Gastrocnemius medialis (tissue), 4 donors: ENCODE measurements at regions not wholly inside any gene's neighbourhood (a gene's known extent, or its start where the extent isn't known, plus 50 kb on each side); places are given as distances from the start of the nearest gene placed in this dataset.

Experiments used
- POLR2A ChIP-seq, 2 donors: fragments of 450-650 bp; IDR thresholded peaks; one replicate each; pipeline ENCODE4 v1.6.1; 2017; ENCODE audit warnings: antibody characterized with exemption in 2 of 2, mild to moderate bottlenecking in 2 of 2, moderate library complexity in 2 of 2
- TF ChIP-seq, protein P1 (sequence below), 5 experiments: fragments of 450-650 bp in 3 of 5; fragments of 200-600 bp in 2 of 5; sonication (generic) in 2 of 5; IDR thresholded peaks in 4 of 5; conservative IDR thresholded peaks in 1 of 5; 1 replicate in 4 of 5; 2 replicates in 1 of 5; pipeline ENCODE4 v1.5.1; 2016 to 2019; ENCODE audit warnings: antibody characterized with exemption in 5 of 5, mild to moderate bottlenecking in 3 of 5, moderate library complexity in 3 of 5

DNA sequence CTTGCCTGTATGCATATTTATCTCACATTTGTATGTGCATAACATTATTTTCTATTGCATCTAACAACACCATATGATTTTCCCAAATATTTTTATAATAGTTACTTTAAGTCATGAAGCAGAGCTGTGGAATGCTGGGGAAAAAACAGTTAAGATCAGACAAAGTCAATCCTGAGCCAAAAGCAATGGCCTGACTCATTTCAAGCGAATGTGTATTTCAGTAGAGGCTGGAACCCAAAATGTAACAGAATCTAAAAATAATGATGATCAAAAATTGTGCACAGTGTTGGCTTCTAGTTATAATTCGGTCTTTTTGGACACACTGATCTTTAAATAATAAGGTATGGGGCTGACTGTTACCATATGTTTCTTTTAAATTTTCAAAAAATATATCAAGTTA lies 516.2 kb upstream of the ADGRL3 start:
- TF ChIP-seq, protein P1, sequence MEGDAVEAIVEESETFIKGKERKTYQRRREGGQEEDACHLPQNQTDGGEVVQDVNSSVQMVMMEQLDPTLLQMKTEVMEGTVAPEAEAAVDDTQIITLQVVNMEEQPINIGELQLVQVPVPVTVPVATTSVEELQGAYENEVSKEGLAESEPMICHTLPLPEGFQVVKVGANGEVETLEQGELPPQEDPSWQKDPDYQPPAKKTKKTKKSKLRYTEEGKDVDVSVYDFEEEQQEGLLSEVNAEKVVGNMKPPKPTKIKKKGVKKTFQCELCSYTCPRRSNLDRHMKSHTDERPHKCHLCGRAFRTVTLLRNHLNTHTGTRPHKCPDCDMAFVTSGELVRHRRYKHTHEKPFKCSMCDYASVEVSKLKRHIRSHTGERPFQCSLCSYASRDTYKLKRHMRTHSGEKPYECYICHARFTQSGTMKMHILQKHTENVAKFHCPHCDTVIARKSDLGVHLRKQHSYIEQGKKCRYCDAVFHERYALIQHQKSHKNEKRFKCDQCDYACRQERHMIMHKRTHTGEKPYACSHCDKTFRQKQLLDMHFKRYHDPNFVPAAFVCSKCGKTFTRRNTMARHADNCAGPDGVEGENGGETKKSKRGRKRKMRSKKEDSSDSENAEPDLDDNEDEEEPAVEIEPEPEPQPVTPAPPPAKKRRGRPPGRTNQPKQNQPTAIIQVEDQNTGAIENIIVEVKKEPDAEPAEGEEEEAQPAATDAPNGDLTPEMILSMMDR (IDR thresholded peaks at IDR 0.05 in 4 of 5, conservative IDR thresholded peaks at IDR 0.05 in 1 of 5), result no peak
- TF ChIP-seq POLR2A (IDR thresholded peaks at IDR 0.05), result no peak
